ENCODE measurements at regions not wholly inside any gene's neighbourhood (a gene's known extent, or its start where the extent isn't known, plus 50 kb on each side); places are given as distances from the start of the nearest gene placed in this dataset.

DNA sequence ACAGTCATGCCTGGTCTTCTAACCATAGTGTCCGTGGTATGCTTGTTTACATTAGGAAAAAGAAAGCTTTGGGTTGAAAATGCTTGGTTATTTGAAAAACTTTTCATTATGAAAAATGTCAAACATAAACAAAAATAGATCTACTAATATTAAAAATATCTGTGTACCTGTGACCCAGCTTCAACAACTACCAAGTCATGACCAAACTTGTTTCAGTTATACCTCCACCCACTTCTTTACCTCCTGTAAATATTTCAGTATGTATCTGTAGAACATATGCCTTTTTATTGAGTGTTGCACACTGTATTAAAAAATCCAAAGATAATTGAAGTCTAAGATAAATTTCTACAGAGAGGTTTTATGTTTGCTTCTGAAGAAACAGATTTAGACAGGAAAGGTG lies 153.7 kb upstream of the GYPA start (continued):
- TF ChIP-seq, protein P1, sequence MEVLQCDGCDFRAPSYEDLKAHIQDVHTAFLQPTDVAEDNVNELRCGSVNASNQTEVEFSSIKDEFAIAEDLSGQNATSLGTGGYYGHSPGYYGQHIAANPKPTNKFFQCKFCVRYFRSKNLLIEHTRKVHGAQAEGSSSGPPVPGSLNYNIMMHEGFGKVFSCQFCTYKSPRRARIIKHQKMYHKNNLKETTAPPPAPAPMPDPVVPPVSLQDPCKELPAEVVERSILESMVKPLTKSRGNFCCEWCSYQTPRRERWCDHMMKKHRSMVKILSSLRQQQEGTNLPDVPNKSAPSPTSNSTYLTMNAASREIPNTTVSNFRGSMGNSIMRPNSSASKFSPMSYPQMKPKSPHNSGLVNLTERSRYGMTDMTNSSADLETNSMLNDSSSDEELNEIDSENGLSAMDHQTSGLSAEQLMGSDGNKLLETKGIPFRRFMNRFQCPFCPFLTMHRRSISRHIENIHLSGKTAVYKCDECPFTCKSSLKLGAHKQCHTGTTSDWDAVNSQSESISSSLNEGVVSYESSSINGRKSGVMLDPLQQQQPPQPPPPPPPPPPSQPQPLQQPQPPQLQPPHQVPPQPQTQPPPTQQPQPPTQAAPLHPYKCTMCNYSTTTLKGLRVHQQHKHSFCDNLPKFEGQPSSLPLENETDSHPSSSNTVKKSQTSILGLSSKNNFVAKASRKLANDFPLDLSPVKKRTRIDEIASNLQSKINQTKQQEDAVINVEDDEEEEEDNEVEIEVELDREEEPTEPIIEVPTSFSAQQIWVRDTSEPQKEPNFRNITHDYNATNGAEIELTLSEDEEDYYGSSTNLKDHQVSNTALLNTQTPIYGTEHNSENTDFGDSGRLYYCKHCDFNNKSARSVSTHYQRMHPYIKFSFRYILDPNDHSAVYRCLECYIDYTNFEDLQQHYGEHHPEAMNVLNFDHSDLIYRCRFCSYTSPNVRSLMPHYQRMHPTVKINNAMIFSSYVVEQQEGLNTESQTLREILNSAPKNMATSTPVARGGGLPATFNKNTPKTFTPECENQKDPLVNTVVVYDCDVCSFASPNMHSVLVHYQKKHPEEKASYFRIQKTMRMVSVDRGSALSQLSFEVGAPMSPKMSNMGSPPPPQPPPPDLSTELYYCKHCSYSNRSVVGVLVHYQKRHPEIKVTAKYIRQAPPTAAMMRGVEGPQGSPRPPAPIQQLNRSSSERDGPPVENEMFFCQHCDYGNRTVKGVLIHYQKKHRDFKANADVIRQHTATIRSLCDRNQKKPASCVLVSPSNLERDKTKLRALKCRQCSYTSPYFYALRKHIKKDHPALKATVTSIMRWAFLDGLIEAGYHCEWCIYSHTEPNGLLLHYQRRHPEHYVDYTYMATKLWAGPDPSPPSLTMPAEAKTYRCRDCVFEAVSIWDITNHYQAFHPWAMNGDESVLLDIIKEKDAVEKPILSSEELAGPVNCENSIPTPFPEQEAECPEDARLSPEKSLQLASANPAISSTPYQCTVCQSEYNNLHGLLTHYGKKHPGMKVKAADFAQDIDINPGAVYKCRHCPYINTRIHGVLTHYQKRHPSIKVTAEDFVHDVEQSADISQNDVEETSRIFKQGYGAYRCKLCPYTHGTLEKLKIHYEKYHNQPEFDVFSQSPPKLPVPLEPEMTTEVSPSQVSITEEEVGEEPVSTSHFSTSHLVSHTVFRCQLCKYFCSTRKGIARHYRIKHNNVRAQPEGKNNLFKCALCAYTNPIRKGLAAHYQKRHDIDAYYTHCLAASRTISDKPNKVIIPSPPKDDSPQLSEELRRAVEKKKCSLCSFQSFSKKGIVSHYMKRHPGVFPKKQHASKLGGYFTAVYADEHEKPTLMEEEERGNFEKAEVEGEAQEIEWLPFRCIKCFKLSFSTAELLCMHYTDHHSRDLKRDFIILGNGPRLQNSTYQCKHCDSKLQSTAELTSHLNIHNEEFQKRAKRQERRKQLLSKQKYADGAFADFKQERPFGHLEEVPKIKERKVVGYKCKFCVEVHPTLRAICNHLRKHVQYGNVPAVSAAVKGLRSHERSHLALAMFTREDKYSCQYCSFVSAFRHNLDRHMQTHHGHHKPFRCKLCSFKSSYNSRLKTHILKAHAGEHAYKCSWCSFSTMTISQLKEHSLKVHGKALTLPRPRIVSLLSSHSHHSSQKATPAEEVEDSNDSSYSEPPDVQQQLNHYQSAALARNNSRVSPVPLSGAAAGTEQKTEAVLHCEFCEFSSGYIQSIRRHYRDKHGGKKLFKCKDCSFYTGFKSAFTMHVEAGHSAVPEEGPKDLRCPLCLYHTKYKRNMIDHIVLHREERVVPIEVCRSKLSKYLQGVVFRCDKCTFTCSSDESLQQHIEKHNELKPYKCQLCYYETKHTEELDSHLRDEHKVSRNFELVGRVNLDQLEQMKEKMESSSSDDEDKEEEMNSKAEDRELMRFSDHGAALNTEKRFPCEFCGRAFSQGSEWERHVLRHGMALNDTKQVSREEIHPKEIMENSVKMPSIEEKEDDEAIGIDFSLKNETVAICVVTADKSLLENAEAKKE (CRISPR knock-in tag; IDR thresholded peaks at IDR 0.05) = no peak
- TF ChIP-seq, protein P2, sequence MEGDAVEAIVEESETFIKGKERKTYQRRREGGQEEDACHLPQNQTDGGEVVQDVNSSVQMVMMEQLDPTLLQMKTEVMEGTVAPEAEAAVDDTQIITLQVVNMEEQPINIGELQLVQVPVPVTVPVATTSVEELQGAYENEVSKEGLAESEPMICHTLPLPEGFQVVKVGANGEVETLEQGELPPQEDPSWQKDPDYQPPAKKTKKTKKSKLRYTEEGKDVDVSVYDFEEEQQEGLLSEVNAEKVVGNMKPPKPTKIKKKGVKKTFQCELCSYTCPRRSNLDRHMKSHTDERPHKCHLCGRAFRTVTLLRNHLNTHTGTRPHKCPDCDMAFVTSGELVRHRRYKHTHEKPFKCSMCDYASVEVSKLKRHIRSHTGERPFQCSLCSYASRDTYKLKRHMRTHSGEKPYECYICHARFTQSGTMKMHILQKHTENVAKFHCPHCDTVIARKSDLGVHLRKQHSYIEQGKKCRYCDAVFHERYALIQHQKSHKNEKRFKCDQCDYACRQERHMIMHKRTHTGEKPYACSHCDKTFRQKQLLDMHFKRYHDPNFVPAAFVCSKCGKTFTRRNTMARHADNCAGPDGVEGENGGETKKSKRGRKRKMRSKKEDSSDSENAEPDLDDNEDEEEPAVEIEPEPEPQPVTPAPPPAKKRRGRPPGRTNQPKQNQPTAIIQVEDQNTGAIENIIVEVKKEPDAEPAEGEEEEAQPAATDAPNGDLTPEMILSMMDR (conservative IDR thresholded peaks at IDR 0.05; ENCODE audit: low read depth in 2 of 2) = no peak

GRCh38 chr4:144295286-144295995 lies 154.9 kb upstream of the GYPA start:
- H3K4me3 Mint-ChIP-seq = no peak overlapping the region
- ATAC-seq = no peak
- H2AFZ ChIP-seq = no peak overlapping the region
- TF ChIP-seq, protein P2 (conservative IDR thresholded peaks at IDR 0.05; ENCODE audit: low read depth in 2 of 2) = no peak
- no peak for TF ChIP-seq REST (IDR thresholded peaks at IDR 0.05; ENCODE audit: unreplicated experiment)

More at GRCh38 chr4:144295286-144295995, 154.9 kb upstream of the GYPA start:
- no peak for DNase-seq (ENCODE audit: low spot score)
- H3K27me3 ChIP-seq (ENCODE audit: insufficient read depth) = no peaks in the 10 kb centered on the region
- no peaks in the 10 kb centered on the region for H3K79me2 ChIP-seq (replicated peaks; ENCODE audit: insufficient read depth)
- no peaks in the 10 kb centered on the region for H4K20me1 ChIP-seq (replicated peaks; ENCODE audit: insufficient read depth)
- Mint-ChIP-seq H3K27me3 (ENCODE audit: insufficient read depth, low read depth, poor library complexity) (no peaks in the 10 kb centered on the region), H3K4me1 (no peaks in the 10 kb centered on the region), H3K36me3 (ENCODE audit: low read depth) (no peaks in the 10 kb centered on the region), H3K9me3 (no peaks in the 10 kb centered on the region), H3K27ac (no peak overlapping the region)
- H3K4me1 ChIP-seq (ENCODE audit: insufficient read depth) = no peaks in the 10 kb centered on the region
- H3K9me2 ChIP-seq (ENCODE audit: insufficient read depth) = no peaks in the 10 kb centered on the region
- no peak overlapping the region for H3K27ac ChIP-seq (ENCODE audit: low read depth)
- H3K36me3 ChIP-seq (ENCODE audit: insufficient read depth) = no peaks in the 10 kb centered on the region
- H3K4me3 ChIP-seq = no peak overlapping the region
- no peaks in the 10 kb centered on the region for H3F3A ChIP-seq (replicated peaks; ENCODE audit: low read depth)
- H3K4me2 ChIP-seq = no peak overlapping the region
